GDM1 (cell line): ENCODE measurements at regions not wholly inside any gene's neighbourhood (a gene's known extent, or its start where the extent isn't known, plus 50 kb on each side); places are given as distances from the start of the nearest gene placed in this dataset.
"Not testable (repeated sequence)": the region's sequence is repeated elsewhere in the genome, so short reads cannot be mapped to it uniquely, and the experiment has no call there.

Experiments used
- DNase-seq: peaks from one replicate; lab custom pipeline; 2025; lab: John Stamatoyannopoulos, UW

DNA sequence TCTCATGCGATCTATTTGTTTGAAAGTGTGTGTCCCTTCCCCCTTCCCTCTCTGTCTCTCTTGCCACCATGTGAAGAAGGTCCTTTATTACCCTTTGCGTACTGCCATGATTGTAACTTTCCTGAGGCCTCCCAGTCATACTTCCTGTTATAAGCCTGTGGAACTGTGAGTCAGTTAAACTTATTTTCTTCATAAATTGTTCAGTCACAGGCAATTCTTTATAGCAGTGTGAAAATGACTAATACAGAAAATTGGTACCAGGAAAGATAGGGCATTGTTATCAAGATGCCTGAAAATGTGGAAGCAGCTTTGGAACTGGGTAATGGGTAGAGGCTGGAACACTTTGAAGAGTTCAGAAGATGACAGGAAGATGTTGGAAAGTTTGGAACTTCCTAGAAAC is 743.7 kb upstream of the NECTIN3 start:
- DNase-seq, result no peak

DNA sequence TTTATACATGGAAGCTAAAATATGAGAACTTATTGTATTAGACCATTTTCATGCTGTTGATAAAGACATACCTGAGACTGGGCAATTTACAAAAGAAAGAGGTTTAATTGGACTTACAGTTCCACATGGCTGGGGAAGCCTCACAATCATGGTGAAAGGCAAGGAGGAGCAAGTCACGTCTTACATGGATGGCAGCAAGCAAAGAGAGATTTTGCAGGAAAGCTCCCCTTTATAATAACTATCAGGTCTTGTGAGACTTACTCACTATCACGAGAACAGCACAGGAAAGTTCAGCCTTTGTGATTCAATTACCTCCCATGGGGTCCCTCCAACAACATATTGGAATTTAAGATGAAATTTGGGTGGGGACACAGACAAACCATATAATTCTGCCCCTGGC is 740.1 kb upstream of the NECTIN3 start:
- not testable (repeated sequence) for DNase-seq

DNA sequence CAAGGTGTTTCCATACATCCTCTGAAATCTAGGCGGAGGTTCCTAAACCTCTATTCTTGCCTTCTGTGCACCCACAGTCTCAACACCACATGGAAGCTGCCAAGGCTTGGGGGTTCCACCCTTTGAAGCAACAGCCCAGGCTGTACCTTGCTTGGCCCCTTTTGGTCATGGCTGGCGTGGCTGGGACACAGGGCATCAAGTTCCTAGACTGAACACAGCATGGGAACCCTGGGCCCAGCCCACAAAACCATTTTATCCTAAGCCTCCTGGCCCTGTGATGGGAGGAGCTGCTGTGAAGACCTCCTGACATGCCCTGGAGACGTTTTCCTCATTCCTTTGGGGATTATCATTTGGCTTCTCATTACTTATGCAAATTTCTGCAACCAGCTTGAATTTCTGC is 739.0 kb upstream of the NECTIN3 start:
- no peak for DNase-seq

DNA sequence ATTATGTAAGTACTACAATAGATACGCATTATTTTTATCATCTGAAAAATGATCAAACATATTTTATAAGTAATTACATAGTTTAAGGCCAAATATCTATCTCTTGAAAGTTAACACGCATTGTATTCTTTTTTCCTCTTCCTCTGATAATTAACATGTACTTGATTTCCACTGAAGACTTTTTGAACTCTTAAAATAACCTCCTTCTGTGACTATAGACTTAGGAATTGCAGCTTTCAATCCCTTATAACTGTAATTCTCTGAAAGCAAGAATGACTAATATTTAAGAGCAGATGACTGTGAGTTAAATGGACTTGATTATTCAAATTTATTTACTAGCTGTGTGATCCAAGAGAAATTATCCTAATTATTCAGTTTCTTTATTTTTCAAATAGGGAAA is 730.6 kb upstream of the NECTIN3 start:
- DNase-seq, result no peak

DNA sequence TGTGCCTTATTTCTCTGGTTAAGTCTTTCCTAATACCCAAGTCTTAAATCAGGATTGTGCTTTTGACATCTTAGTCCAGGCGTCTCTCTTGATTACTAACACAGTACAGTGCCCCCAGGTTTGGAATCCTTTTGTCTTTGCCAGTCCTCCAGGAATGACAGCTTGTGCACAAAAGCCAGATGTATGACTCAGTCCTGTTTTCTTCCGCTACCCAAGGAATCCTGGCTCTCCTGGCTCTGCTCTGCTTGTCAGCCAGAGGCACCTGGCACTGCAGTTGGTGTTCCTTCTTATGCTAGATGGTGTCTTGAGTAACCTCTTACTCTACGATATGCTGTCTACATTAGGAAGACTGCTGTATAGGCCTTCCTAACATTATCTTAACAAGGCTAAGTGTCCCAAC is 728.2 kb upstream of the NECTIN3 start:
- DNase-seq, result no peak

DNA sequence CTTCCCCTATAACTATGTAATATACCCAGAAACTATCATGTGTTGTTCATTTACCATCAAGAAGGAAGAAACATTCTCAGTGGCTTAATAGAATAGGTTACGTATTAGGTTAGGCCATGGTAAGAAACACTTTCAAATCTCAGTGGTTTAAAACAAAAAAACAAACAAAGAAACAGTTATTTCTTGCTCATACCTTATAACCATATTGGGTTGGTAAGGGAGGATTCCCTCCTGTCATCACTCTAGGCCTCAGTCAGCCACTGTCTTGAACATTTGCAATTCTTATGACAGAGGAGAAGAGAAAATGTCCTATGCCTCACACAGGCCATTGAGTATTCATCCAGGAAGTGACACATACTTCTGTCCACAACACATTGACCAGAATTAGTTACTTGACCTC is 727.7 kb upstream of the NECTIN3 start:
- DNase-seq, result no peak

DNA sequence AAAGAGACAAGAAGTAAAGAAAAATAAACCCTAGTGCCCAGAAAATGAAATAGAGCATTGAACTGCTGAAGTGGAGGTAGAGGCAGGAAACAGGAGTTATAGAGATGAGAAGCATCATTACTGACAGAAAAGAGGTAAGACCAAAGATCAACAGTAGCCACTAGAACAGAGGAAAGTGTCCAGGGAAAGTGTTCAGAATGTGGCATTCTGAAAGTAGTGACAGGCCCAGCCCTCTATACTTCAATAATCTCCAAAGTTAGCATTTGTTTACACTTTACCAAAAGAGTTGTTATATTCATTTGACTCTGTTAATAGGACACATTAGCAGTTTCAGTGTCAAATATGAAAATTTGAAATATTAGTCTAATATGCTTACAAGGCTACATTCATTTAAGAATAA is 727.1 kb upstream of the NECTIN3 start:
- DNase-seq, result no peak

DNA sequence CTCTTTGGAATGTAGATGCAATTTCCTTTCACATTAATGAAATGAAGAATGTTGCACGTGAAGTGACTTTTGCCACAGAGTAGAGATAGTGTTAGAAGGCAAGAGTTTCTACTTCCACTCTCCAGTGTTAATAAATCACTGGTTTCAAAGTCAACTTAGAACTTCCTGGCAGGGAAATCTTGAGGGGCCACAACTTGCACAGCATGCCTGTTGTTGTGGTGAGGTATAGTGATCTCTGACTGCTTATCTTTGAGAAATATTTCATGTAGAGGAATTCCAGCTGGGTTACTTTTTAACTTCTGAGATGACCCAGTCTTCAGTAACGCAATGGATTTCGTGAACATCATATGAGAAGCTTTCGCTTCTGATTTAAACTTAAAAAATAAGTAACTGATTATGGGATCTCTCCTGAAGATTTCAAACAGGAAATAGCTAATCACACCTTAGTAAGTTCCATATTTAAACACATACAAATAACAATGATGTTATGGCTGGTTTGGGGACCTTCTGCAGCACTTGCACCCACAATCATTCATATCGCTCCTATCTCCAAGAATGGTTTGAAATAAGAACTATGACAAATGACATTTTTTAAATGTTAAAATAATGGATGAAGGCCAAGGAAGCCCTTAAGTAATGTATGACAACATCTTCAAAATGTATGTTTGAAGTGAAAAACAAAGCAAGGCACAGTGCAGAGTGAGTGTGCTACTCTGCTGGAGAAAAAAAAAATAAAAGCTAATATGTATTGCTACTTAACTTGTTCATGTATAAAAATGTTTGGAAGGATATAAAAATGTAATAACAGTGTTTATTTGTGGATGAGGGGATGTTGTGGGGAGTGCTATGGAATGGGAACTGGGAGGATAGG is 726.5 kb upstream of the NECTIN3 start:
- no peak for DNase-seq

DNA sequence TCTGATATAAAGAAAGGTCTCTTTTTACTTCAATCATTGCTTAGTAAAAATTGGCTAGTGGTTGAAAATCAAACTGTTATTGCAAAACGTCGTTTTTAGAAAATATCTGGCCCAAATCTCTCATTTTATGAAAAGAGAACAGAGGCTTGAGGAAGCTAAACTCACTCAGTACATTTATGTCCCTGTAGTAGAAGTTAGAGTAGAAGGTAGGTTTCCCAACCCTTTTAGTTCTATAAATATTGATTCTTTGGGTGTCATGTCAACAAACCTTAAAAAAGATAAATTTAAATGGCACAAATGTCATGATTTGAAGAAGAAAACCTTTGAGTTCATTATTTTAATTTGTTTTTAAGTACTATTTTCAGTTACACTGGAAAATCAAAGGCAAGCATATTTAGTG is 722.3 kb upstream of the NECTIN3 start:
- no peak for DNase-seq

DNA sequence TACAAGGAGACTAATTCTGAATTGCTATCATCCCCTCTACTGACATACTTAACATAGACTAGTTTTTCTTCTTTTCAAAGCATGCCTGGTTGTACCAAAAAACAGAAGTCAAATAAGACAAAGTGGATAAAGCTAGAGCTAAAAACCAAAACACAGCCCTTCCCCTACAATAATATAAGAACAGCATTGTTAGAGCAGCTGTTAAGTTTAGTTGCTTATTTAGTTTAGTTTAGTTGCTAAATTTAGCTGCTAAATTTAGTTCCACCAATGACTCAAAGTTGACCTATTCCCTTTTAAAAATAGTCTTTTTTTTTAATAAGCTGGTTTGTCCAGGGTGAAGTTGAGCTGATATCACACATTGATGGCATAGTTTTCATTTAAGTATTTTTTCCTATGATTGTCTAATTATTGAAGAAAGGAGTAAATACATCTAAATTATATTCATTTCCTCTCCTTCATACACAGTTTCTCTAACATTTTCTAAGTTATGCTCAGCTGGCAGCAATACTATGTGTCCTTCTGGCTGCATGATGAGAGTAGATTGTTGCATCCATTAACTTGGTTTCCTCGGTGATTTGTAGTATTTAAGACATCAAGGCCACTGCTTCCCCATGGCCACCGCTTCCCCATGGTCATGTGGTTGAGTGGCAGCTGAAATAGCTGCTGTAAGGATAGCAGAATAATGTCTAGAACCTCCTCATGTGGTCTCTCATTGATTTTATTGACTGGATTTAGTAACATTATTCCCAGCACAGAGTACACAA is 718.6 kb upstream of the NECTIN3 start:
- DNase-seq, result no peak

DNA sequence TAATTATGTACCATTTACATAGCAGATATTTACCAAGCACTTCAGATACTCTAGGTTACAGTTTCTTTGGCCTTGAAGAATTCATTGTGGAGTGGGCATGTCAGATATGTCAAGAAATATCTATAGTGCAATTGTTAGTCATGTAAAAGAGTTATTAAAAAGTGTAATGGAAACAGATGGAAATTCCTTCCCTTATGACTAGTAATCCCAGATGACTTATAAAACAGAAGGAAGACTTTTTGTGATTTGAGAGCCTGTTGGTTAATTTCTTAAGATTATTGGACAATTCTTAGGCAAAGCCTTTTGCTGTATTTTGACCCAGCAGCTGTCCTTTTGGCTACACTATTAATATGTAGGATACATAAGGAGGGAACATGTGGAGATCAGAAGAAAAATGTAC is 708.9 kb upstream of the NECTIN3 start:
- no peak for DNase-seq

DNA sequence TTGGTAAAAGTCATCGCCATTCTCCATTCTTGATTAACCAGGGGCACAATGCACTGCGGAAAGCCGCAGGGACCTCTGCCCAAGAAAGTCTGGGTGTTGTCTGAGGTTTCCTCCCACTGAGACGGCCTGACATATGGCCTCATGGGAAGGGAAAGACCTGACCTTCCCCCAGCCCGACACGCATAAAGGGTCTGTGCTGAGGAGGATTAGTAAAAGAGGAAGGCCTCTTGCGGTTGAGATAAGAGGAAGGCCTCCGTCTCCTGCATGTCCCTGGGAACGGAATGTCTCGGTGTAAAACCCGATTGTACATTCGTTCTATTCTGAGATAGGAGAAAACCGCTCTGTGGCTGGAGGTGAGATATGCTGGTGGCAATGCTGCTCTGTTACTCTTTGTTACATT is 704.3 kb upstream of the NECTIN3 start:
- not testable (repeated sequence) for DNase-seq

DNA sequence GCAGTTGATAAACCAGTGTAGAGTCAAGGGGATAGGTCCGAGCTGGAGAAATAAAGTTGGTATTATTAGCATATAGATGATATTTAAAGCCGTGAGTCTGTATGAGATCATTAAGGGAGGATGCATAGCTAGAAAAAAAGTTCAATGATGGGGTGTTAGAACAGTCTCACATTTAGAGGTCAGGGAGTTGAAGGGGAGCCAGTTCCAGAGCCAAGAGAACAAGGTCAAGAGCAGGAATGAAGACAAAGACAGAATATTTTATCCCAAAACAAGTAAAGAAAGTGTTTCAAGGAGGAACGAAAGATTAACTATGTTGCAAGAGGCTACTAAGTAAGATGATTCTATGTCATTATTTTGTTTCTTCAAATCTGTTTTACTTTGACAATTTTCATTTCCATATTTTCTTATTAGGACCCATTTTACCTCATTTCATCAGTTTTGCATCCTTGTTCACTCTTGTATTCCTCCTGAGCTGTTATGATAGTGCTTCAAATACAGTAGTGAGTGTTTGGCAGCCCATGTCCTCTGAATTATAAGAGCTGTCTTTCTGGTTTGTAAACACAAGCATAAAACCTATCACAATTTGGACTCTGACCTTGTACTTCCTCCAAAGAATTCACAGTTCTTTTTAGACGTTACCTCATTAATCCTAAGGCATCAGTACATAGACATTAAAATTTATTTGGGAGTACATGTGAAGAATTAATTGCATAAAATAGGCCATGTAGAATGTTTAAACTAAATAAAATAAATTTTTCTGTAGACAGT is 695.7 kb upstream of the NECTIN3 start:
- DNase-seq, result no peak

DNA sequence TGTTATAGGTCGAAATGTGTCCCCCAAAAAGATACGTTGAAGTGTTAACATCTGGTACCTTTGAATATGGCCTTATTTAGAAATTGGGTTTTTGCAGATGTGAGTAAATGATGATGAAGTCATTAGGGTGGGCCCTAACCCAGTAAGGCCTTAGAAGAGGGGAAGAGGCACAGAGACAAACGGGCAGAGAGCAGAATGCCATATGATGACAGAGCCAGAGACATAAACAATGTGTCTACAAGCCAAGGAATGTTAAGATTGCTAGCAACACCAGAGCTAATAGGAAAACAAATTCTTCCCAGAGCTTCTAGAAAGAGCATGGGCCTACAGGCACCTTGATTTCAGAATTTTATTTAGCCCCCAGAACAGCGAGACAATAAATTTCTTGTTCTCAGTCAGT is 693.1 kb upstream of the NECTIN3 start:
- no peak for DNase-seq

DNA sequence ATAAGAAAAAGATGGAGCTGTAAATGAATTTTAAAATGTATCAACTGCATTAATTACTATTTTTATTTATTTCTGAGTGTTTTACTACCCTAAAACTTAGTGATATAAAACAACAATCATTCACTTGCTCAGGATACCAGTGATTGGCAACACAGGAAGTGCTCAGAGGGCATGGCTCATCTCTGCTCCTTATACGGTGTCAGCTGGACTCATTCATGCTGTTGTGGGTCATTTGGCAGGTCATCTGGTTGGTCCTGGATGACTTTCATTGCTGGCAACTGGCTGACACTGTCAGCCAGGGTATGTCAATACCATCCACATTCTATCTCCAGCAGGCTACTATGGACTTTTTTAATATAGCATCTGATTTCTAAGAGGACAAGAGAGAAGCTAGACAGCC is 689.6 kb upstream of the NECTIN3 start:
- DNase-seq, result no peak

DNA sequence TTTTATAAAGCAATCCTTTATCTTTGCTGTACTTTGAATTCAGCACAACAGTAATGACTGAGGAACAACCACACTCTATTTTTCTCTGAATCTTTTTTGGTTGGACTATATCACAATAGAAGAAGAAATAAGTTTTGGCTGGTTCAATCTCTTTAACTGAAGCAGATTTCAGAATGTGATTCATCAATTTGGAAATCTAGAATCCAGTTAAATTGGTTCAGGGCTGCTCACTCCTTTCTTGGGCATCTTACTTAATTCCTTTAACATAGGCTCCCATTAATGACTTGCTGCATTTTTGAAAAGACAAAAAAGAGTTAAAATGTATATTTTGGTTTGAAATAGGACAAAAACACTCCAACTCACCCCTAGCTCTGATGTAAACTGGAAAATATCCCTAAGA is 688.3 kb upstream of the NECTIN3 start:
- no peak for DNase-seq

DNA sequence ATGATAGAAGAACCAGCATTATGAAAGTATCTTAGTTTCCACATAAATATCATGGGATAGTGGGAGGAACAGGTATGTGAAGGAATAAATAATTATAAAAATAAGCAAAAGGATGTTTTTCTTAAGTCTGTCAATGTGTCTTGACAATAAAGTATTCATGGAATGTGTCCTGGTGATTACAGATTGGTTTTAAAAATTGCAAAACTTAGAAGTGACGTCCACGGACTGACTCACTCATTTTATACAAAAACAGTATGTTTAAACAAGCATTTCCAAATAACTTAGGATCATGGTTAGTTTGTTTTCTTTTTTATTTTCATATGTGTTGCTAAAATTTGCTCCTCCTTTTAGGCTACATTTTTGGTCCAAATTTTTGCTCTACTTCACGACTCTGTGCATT is 687.0 kb upstream of the NECTIN3 start:
- no peak for DNase-seq

DNA sequence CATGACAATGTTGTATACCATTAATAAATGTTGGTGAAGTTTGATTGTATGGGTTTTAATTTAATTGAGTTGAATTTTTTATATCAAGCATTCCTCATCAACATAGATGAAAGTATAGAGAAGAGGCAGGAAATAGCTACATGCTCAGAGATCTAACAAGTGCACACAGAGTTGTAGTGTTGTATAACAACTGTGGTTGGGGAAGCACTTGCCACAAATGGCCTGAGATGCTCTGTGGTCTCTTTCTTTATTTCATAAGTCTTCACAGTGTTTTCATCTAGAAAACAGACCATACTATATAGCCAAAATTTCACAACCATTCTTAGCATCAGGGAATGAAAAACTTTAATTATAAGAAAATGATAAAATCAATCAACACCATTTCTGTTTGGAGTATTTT is 682.6 kb upstream of the NECTIN3 start:
- DNase-seq, result no peak

DNA sequence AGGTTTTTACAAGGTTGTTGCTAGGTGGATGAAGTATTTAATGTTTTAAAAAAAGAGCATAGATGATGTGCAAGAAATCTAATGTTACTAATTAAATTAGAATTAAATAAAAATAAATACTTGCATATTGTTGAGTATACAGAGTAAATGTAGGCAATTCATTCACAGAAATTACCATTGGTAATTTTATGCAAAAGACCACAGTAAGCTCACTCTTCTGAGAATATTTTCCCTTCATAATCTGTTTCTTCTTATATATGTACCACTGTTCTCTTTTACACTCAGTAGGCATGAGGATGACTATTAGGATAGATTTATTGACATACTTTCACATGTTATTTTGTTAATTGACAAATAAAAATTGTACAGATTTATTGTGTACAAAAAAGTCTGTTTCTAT is 681.2 kb upstream of the NECTIN3 start:
- DNase-seq, result no peak

DNA sequence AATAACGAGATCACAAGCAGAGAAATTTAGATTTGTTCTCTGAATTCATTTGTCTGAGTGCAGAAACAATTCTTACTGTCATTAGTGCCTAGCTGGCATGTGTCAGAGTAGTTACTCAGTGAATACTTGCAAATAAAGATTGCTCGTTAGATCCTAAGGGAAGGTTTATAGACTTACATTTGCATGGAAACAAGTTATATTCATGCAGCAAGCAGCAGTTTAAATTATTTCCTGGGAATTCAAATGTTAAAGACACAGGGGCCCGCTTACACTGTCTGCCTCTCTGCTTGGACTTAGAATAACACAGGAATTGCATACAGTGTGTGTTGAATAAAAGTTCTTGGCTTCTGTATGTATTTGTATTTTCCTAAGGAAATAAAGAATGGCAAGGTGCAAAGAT is 680.6 kb upstream of the NECTIN3 start:
- DNase-seq, result no peak

DNA sequence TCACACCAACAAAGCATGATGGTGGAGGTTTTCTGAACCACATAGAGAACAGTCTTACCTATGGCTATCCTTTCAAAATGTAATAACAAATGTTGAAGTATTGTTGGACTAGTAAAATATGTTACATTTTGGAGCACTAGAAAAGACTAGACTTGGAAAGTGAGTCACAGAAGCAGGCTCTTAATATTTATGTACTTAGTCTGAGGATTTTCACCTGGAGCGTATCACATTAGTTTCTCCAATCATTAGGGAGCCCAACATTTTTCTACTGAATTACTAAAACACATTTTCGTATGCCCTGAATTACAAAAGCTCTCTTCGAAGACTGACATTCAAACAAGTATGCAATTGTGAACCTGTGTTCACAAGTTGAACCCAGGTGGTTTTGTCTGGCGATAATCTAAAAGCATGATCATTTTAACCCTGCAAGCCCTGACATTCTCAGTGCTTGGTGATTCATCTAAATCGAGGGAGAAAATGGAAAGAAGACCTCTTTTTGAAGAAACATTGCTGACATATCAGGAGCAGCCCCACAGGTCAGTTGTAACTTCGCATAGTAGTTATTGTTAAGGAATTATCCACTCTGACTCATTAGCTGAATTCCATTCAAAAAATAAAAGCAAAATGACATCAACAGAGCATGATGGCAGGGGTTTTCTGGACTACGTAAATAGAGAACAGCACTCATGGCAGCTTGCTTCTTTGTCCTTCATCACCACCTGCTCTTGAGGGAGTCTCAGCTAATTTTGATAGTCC is 679.8 kb upstream of the NECTIN3 start:
- DNase-seq, result no peak

DNA sequence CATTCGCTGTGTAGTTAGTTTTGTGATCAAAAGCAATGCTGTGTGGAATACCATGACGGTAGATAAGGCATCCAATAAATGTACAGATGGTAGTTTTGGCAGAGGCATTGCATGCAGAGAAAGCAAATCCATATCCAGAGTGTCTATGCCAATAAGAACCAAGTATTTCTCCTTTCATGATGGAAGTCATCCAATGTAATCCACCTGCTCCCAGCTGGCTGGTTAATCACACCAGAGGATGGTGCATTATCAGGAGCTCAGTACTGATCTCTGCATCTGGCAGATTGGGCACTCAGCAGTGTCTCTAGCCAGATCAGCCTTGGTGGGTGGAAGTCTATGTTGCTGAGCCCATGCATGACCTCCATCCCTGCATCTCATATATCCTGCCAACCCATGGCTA is 677.7 kb upstream of the NECTIN3 start:
- no peak for DNase-seq
